ENCODE measurements at regions not wholly inside any gene's neighbourhood (a gene's known extent, or its start where the extent isn't known, plus 50 kb on each side); places are given as distances from the start of the nearest gene placed in this dataset.

GRCh38 chr1:62989497-62989896 lies 205.6 kb downstream of the ATG4C start:
- DNase-seq = peak; percentile 16

GRCh38 chr1:62991152-62991551 lies 207.2 kb downstream of the ATG4C start:
- no peak for DNase-seq

GRCh38 chr1:62993844-62994243 lies 209.9 kb downstream of the ATG4C start:
- DNase-seq = no peak

GRCh38 chr1:62995173-62995572 lies 211.2 kb downstream of the ATG4C start:
- DNase-seq = no peak

GRCh38 chr1:62997884-62998283 lies 214.0 kb downstream of the ATG4C start:
- no peak for DNase-seq

- no peak for DNase-seq
Observed at GRCh38 chr1:62998845-62999649, 215.1 kb downstream of the ATG4C start.

GRCh38 chr1:63000508-63000907 lies 216.6 kb downstream of the ATG4C start:
- no peak for DNase-seq

- peak; percentile 4 for DNase-seq
Observed at GRCh38 chr1:63004868-63005267, 220.9 kb downstream of the ATG4C start.

GRCh38 chr1:63005812-63006211 lies 221.9 kb downstream of the ATG4C start:
- DNase-seq = no peak

- DNase-seq = no peak
Observed at GRCh38 chr1:63009421-63009820, 225.5 kb downstream of the ATG4C start.

- no peak for DNase-seq
Observed at GRCh38 chr1:63010913-63011660, 227.2 kb downstream of the ATG4C start.

GRCh38 chr1:63012339-63012738 lies 228.4 kb downstream of the ATG4C start:
- DNase-seq = no peak

GRCh38 chr1:63014267-63014666 lies 230.3 kb downstream of the ATG4C start:
- no peak for DNase-seq

- DNase-seq = no peak
Observed at GRCh38 chr1:63022319-63022718, 238.4 kb downstream of the ATG4C start.

GRCh38 chr1:63023171-63023570 lies 239.2 kb downstream of the ATG4C start:
- no peak for DNase-seq

- no peak for DNase-seq
Observed at GRCh38 chr1:63023637-63024036, 239.7 kb downstream of the ATG4C start.

GRCh38 chr1:63024132-63024531 lies 240.2 kb downstream of the ATG4C start:
- no peak for DNase-seq

GRCh38 chr1:63027176-63027575 lies 243.2 kb downstream of the ATG4C start:
- no peak for DNase-seq

- no peak for DNase-seq
Observed at GRCh38 chr1:63032171-63032570, 248.2 kb downstream of the ATG4C start.

- DNase-seq = no peak
Observed at GRCh38 chr1:63033211-63033610, 249.3 kb downstream of the ATG4C start.

- DNase-seq = no peak
Observed at GRCh38 chr1:63034256-63034655, 250.3 kb downstream of the ATG4C start.

GRCh38 chr1:63038586-63038985 lies 254.7 kb downstream of the ATG4C start:
- no peak for DNase-seq

GRCh38 chr1:63041660-63042059 lies 257.7 kb downstream of the ATG4C start:
- no peak for DNase-seq

- no peak for DNase-seq
Observed at GRCh38 chr1:63042278-63042677, 258.3 kb downstream of the ATG4C start.

Data from NCI-H1694 (cell line).